Keratinocyte (primary cell): ENCODE measurements at regions not wholly inside any gene's neighbourhood (a gene's known extent, or its start where the extent isn't known, plus 50 kb on each side); places are given as distances from the start of the nearest gene placed in this dataset.

Source experiments
- EZH2 ChIP-seq: IDR thresholded peaks from one replicate; pipeline ENCODE4 v1.6.1; 2012; ENCODE audit warnings: inconsistent platforms, mild to moderate bottlenecking, low read length, moderate library complexity
- TF ChIP-seq, protein P1 (sequence below), 3 experiments: IDR thresholded peaks in 1 of 3; conservative IDR thresholded peaks in 1 of 3; optimal IDR thresholded peaks in 1 of 3; 2 replicates in 2 of 3; 3 replicates in 1 of 3; pipeline versions ENCODE3 to v1.5.1; 2011; ENCODE audit warnings: low read length in 3 of 3, mild to moderate bottlenecking in 3 of 3, moderate library complexity in 2 of 3, control low read depth in 1 of 3, inconsistent platforms in 1 of 3; ENCODE audit not compliant: insufficient read depth in 2 of 3; ENCODE audit errors: extremely low read depth in 1 of 3

GRCh38 chr10:85147346-85148250 lies 819.2 kb downstream of the CCSER2 start:
- TF ChIP-seq, protein P1, sequence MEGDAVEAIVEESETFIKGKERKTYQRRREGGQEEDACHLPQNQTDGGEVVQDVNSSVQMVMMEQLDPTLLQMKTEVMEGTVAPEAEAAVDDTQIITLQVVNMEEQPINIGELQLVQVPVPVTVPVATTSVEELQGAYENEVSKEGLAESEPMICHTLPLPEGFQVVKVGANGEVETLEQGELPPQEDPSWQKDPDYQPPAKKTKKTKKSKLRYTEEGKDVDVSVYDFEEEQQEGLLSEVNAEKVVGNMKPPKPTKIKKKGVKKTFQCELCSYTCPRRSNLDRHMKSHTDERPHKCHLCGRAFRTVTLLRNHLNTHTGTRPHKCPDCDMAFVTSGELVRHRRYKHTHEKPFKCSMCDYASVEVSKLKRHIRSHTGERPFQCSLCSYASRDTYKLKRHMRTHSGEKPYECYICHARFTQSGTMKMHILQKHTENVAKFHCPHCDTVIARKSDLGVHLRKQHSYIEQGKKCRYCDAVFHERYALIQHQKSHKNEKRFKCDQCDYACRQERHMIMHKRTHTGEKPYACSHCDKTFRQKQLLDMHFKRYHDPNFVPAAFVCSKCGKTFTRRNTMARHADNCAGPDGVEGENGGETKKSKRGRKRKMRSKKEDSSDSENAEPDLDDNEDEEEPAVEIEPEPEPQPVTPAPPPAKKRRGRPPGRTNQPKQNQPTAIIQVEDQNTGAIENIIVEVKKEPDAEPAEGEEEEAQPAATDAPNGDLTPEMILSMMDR (optimal IDR thresholded peaks at IDR 0.05 in 1 of 3, IDR thresholded peaks at IDR 0.05 in 1 of 3, conservative IDR thresholded peaks at IDR 0.05 in 1 of 3; ENCODE audit: extremely low read depth in 1 of 3, insufficient read depth in 2 of 3, low read length in 3 of 3) = no peak
- no peak for TF ChIP-seq EZH2
